ENCODE measurements at regions not wholly inside any gene's neighbourhood (a gene's known extent, or its start where the extent isn't known, plus 50 kb on each side); places are given as distances from the start of the nearest gene placed in this dataset.
"Not testable (repeated sequence)": the region's sequence is repeated elsewhere in the genome, so short reads cannot be mapped to it uniquely, and the experiment has no call there.

GRCh38 chr19:30830875-30831274 is 458.7 kb downstream of the ZNF536 start:
- H3K36me3 ChIP-seq (ENCODE audit: control insufficient read depth in 2 of 2, insufficient read depth in 2 of 2, low read length in 2 of 2) = no peaks in the 10 kb centered on the region
- peaks cover 5 to 8% of the 10 kb centered on the region in 2 donors for H3K9me3 ChIP-seq (ENCODE audit: control insufficient read depth in 2 of 2, low read length in 2 of 2)
- no peaks in the 10 kb centered on the region for H3K4me1 ChIP-seq (ENCODE audit: control insufficient read depth, insufficient read depth, low read length)
- H3K27ac ChIP-seq (ENCODE audit: low read length) = no peak overlapping the region
- H3K4me3 ChIP-seq (ENCODE audit: low read length in 2 of 2) = no peak overlapping the region
- H3K9ac ChIP-seq (ENCODE audit: low read length in 2 of 2) = no peak overlapping the region
- no peaks in the 10 kb centered on the region for H3K27me3 ChIP-seq (ENCODE audit: control insufficient read depth in 1 of 2, insufficient read depth in 2 of 2, low read length in 2 of 2)

GRCh38 chr19:30825505-30825904 is 453.3 kb downstream of the ZNF536 start:
- not testable (repeated sequence) for H3K4me3 ChIP-seq (ENCODE audit: low read length in 2 of 2); H3K27ac ChIP-seq (ENCODE audit: low read length); H3K9me3 ChIP-seq (ENCODE audit: control insufficient read depth in 2 of 2, low read length in 2 of 2); H3K4me1 ChIP-seq (ENCODE audit: control insufficient read depth, insufficient read depth, low read length); H3K36me3 ChIP-seq (ENCODE audit: control insufficient read depth in 2 of 2, insufficient read depth in 2 of 2, low read length in 2 of 2); H3K9ac ChIP-seq (ENCODE audit: low read length in 2 of 2); H3K27me3 ChIP-seq (ENCODE audit: control insufficient read depth in 1 of 2, insufficient read depth in 2 of 2, low read length in 2 of 2)

- Histone ChIP-seq H3K4me1 (ENCODE audit: control insufficient read depth, insufficient read depth, low read length) (no peaks in the 10 kb centered on the region), H3K27me3 (ENCODE audit: control insufficient read depth in 1 of 2, insufficient read depth in 2 of 2, low read length in 2 of 2) (no peaks in the 10 kb centered on the region), H3K9me3 (ENCODE audit: control insufficient read depth in 2 of 2, low read length in 2 of 2) (peaks cover 5 to 8% of the 10 kb centered on the region in 2 donors), H3K36me3 (ENCODE audit: control insufficient read depth in 2 of 2, insufficient read depth in 2 of 2, low read length in 2 of 2) (no peaks in the 10 kb centered on the region), H3K27ac (ENCODE audit: low read length) (no peak overlapping the region), H3K9ac (ENCODE audit: low read length in 2 of 2) (no peak overlapping the region), H3K4me3 (ENCODE audit: low read length in 2 of 2) (no peak overlapping the region)
These were observed 452.6 kb downstream of the ZNF536 start for GRCh38 chr19:30824809-30825208.

DNA sequence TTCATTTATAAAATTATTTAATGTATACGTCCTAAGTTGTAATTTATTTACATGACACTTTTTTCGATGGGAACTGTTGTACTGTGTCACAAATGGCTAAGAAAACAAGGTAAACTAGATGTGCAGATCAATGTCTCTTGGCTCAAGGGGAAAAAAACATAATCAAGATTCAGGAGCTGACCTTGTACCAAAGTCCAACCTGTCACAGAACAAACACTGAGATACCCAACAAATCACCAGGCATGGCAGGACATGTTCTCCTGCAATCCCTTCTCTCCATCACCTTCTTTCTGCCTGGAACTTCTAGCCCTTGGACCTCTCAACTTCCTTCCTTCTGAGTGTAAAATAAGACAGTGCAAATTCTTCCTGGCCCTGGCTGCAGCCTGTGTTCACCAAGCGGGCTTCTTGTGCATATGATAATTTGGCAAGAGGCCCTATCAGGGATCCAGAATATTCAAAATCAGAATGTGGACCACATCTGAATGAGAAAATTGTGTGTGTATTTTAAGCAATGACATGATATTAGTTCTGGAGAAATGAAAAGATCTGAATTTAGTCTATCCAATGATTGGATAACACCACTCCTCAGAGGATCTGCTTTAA is 445.9 kb downstream of the ZNF536 start:
- H3K9me3 ChIP-seq (ENCODE audit: control insufficient read depth in 2 of 2, low read length in 2 of 2) = no peaks in the 10 kb centered on the region
- no peaks in the 10 kb centered on the region for H3K36me3 ChIP-seq (ENCODE audit: control insufficient read depth in 2 of 2, insufficient read depth in 2 of 2, low read length in 2 of 2)
- no peaks in the 10 kb centered on the region for H3K4me1 ChIP-seq (ENCODE audit: control insufficient read depth, insufficient read depth, low read length)
- H3K9ac ChIP-seq (ENCODE audit: low read length in 2 of 2) = no peak overlapping the region
- H3K4me3 ChIP-seq (ENCODE audit: low read length in 2 of 2) = no peak overlapping the region
- no peaks in the 10 kb centered on the region for H3K27me3 ChIP-seq (ENCODE audit: control insufficient read depth in 1 of 2, insufficient read depth in 2 of 2, low read length in 2 of 2)
- no peak overlapping the region for H3K27ac ChIP-seq (ENCODE audit: low read length)

DNA sequence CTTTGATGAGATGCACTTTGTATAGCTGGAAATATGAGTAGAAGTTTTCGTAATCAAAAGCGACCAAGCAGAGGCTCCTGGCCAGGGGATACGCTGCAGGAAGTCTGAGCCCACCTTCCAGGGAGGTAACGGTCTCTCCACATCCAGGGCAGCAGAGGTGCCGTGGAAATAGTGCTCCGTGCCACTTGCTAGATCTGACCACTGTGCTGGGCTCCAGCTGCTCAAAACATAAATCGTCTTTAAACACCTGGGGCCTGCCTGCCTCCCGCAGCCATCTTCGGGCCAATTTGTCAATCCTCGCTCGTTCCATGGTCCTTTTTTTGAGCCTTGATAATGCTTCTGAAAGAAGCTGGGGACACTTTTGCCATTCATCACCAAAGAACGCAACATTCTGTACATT is 445.0 kb downstream of the ZNF536 start:
- H3K9ac ChIP-seq (ENCODE audit: low read length in 2 of 2) = no peak overlapping the region
- H3K4me1 ChIP-seq (ENCODE audit: control insufficient read depth, insufficient read depth, low read length) = no peaks in the 10 kb centered on the region
- no peaks in the 10 kb centered on the region for H3K27me3 ChIP-seq (ENCODE audit: control insufficient read depth in 1 of 2, insufficient read depth in 2 of 2, low read length in 2 of 2)
- H3K9me3 ChIP-seq (ENCODE audit: control insufficient read depth in 2 of 2, low read length in 2 of 2) = no peaks in the 10 kb centered on the region
- no peaks in the 10 kb centered on the region for H3K36me3 ChIP-seq (ENCODE audit: control insufficient read depth in 2 of 2, insufficient read depth in 2 of 2, low read length in 2 of 2)
- no peak overlapping the region for H3K27ac ChIP-seq (ENCODE audit: low read length)
- H3K4me3 ChIP-seq (ENCODE audit: low read length in 2 of 2) = no peak overlapping the region

DNA sequence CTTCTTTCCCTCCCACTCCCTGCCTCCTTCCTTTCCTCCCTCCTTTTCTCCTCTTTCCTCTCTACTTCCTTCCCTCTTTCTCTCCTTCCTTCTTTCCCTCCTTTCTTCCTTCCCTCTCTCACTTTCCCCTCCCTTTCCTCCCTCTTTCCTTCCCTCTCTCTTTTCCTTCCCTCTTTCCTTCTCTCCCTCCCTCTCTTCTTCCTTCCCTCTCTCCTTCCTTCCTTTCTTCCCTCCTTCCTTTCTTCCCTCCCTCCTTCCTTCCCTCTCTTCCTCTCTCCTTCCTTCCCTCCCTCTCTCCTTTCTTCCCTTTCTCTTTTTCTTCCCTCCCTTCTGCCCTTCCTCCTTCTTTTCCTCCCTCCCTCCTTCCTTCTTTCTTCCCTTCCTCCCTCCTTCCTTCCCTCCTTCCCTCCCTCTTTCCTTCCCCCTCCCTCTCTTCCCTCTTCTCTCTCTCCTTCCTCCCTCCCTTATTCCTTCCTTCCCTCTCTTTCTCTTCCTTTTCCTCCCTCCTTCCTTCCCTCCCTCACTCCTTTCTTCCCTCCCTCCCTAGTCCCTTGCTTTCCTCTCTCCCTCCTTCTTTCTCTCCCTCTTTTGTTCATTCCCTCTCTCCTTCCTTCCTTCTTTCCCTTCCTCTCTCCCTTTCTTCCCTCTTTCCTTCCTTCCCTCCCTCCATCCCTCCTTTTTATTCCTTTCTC is 443.9 kb downstream of the ZNF536 start:
- Histone ChIP-seq H3K9ac (ENCODE audit: low read length in 2 of 2) (no peak overlapping the region), H3K4me3 (ENCODE audit: low read length in 2 of 2) (no peak overlapping the region), H3K27me3 (ENCODE audit: control insufficient read depth in 1 of 2, insufficient read depth in 2 of 2, low read length in 2 of 2) (peaks cover 0 to 5% of the 10 kb centered on the region in 2 donors), H3K9me3 (ENCODE audit: control insufficient read depth in 2 of 2, low read length in 2 of 2) (no peaks in the 10 kb centered on the region), H3K27ac (ENCODE audit: low read length) (no peak overlapping the region), H3K4me1 (ENCODE audit: control insufficient read depth, insufficient read depth, low read length) (no peaks in the 10 kb centered on the region), H3K36me3 (ENCODE audit: control insufficient read depth in 2 of 2, insufficient read depth in 2 of 2, low read length in 2 of 2) (no peaks in the 10 kb centered on the region)

DNA sequence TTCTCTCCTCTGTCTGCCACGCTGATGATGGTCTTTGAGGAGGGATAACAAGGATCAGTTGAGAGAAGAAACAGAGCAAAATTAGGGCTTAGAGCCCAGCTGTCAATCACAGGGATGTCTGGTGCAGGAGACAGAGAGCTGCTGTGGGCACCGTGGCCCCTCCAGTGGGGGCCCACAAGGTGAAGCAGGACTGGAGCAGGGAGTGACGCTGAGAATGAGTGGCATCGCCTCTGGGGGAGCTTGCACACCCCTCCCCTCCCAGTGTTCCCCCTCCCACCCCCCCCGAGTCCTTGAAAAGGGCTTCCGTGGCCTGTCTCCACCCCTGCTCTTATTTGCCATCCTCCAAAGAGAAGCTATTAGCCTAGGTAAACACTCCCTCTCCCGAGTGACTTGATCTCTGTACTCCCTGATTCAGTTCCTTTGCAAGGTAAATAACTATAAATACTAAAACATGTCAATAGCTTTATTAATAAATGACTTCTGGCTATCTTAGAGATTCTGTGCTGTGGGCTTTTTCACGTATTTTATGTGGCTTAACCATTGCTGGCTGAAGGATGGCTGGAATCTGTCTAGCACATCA is 440.0 kb downstream of the ZNF536 start:
- Histone ChIP-seq H3K9me3 (ENCODE audit: control insufficient read depth in 2 of 2, low read length in 2 of 2) (peaks cover 3 to 4% of the 10 kb centered on the region in 2 donors), H3K4me3 (ENCODE audit: low read length in 2 of 2) (no peak overlapping the region), H3K36me3 (ENCODE audit: control insufficient read depth in 2 of 2, insufficient read depth in 2 of 2, low read length in 2 of 2) (no peaks in the 10 kb centered on the region), H3K4me1 (ENCODE audit: control insufficient read depth, insufficient read depth, low read length) (no peaks in the 10 kb centered on the region), H3K9ac (ENCODE audit: low read length in 2 of 2) (no peak overlapping the region), H3K27me3 (ENCODE audit: control insufficient read depth in 1 of 2, insufficient read depth in 2 of 2, low read length in 2 of 2) (peaks cover 3 to 5% of the 10 kb centered on the region in 2 donors), H3K27ac (ENCODE audit: low read length) (no peak overlapping the region)

GRCh38 chr19:30811397-30812098 is 439.4 kb downstream of the ZNF536 start:
- Histone ChIP-seq H3K36me3 (ENCODE audit: control insufficient read depth in 2 of 2, insufficient read depth in 2 of 2, low read length in 2 of 2) (no peaks in the 10 kb centered on the region), H3K4me1 (ENCODE audit: control insufficient read depth, insufficient read depth, low read length) (no peaks in the 10 kb centered on the region), H3K27ac (ENCODE audit: low read length) (no peak overlapping the region), H3K9ac (ENCODE audit: low read length in 2 of 2) (no peak overlapping the region), H3K9me3 (ENCODE audit: control insufficient read depth in 2 of 2, low read length in 2 of 2) (peaks cover 4% of the 10 kb centered on the region in 2 donors), H3K4me3 (ENCODE audit: low read length in 2 of 2) (no peak overlapping the region), H3K27me3 (ENCODE audit: control insufficient read depth in 1 of 2, insufficient read depth in 2 of 2, low read length in 2 of 2) (peaks cover 3 to 5% of the 10 kb centered on the region in 2 donors)

- Histone ChIP-seq H3K36me3 (ENCODE audit: control insufficient read depth in 2 of 2, insufficient read depth in 2 of 2, low read length in 2 of 2) (no peaks in the 10 kb centered on the region), H3K9ac (ENCODE audit: low read length in 2 of 2) (no peak overlapping the region), H3K4me1 (ENCODE audit: control insufficient read depth, insufficient read depth, low read length) (no peaks in the 10 kb centered on the region), H3K4me3 (ENCODE audit: low read length in 2 of 2) (no peak overlapping the region), H3K9me3 (ENCODE audit: control insufficient read depth in 2 of 2, low read length in 2 of 2) (peaks cover 4% of the 10 kb centered on the region in 2 donors), H3K27me3 (ENCODE audit: control insufficient read depth in 1 of 2, insufficient read depth in 2 of 2, low read length in 2 of 2) (peaks cover 3 to 5% of the 10 kb centered on the region in 2 donors), H3K27ac (ENCODE audit: low read length) (no peak overlapping the region)
These were observed 438.5 kb downstream of the ZNF536 start for GRCh38 chr19:30810726-30811125.

DNA sequence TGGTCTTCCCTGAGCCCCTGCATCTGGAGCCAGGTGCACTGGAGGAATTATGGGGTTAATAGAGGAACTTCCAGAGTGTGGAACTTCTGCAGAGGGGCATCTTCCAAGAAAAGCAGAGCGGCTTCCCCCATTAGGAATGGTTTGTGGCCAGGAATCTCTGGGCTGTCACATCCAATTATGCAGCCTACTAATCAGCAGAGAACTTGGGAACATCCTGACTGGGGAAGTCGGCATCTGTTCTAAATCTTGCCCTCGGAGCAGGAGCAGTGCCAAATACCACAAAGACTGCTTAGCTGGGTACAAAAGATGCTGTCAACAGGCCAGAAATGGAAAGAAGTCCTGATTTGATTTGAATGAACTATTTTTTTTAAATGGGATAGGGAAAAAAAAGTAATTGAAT is 435.1 kb downstream of the ZNF536 start:
- Histone ChIP-seq H3K27ac (ENCODE audit: low read length) (no peak overlapping the region), H3K36me3 (ENCODE audit: control insufficient read depth in 2 of 2, insufficient read depth in 2 of 2, low read length in 2 of 2) (no peaks in the 10 kb centered on the region), H3K27me3 (ENCODE audit: control insufficient read depth in 1 of 2, insufficient read depth in 2 of 2, low read length in 2 of 2) (peaks cover 3 to 5% of the 10 kb centered on the region in 2 donors), H3K9ac (ENCODE audit: low read length in 2 of 2) (no peak overlapping the region), H3K4me1 (ENCODE audit: control insufficient read depth, insufficient read depth, low read length) (no peaks in the 10 kb centered on the region), H3K9me3 (ENCODE audit: control insufficient read depth in 2 of 2, low read length in 2 of 2) (peaks cover 4% of the 10 kb centered on the region in 2 donors), H3K4me3 (ENCODE audit: low read length in 2 of 2) (no peak overlapping the region)

All from stomach smooth muscle (tissue), 2 donors.